ENCODE measurements at regions not wholly inside any gene's neighbourhood (a gene's known extent, or its start where the extent isn't known, plus 50 kb on each side); places are given as distances from the start of the nearest gene placed in this dataset.

DNA sequence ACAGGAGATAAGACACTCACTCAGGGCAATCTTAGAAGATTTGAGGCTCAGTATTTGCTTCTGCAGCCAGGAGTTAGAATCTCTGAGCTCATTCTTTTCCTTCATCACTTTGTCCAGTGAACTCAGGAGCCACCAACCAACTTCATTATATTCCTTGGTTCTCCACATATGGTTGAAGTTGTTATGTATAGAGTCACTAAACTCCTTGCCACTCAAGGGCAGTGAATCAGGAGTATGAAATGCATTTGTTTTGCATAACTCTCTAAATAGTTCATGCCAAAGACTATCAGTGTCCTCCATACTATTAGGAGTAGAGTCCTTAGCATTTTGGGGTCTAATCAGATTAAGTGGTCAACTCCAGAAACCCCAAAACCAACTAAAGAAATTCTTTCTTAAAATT, 150.6 kb downstream of the CCDC59 start:
- DNase-seq (ENCODE audit: low spot score in 2 of 2) (no peak), ATAC-seq (replicated peaks; ENCODE audit: extremely low read depth, poor library complexity, severe bottlenecking) (no peak)
- Mint-ChIP-seq H3K4me1 (no peaks in the 10 kb centered on the region), H3K4me3 (no peak overlapping the region), H3K36me3 (ENCODE audit: insufficient read depth) (no peaks in the 10 kb centered on the region), H3K27me3 (no peaks in the 10 kb centered on the region), H3K9me3 (peaks cover 19% of the 10 kb centered on the region), H3K27ac (ENCODE audit: low read depth) (no peak overlapping the region)

DNA sequence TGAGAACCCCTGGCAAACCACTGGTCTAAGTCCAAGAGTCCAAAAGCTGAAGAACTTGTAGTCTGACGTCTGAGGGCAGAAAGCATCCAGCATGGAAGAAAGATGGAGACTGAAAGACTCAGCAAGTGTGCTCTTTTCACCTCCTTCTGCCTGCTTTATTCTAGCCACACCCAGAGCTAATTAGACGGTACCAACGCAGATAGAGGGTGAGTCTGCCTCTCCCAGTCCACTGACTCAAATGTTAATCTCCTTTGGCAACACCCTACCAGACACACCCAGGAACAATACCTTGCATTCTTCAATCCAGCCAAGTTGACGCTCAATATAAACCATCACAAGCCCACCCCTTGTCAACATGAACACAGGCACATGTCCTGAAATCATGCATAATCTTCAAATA, 155.1 kb downstream of the CCDC59 start:
- Mint-ChIP-seq H3K36me3 (ENCODE audit: insufficient read depth) (no peaks in the 10 kb centered on the region), H3K9me3 (peaks cover 13% of the 10 kb centered on the region), H3K27me3 (no peaks in the 10 kb centered on the region), H3K4me3 (no peak overlapping the region), H3K4me1 (no peaks in the 10 kb centered on the region), H3K27ac (ENCODE audit: low read depth) (no peak overlapping the region)
- ATAC-seq (replicated peaks; ENCODE audit: extremely low read depth, poor library complexity, severe bottlenecking) (no peak), DNase-seq (ENCODE audit: low spot score in 2 of 2) (no peak)

DNA sequence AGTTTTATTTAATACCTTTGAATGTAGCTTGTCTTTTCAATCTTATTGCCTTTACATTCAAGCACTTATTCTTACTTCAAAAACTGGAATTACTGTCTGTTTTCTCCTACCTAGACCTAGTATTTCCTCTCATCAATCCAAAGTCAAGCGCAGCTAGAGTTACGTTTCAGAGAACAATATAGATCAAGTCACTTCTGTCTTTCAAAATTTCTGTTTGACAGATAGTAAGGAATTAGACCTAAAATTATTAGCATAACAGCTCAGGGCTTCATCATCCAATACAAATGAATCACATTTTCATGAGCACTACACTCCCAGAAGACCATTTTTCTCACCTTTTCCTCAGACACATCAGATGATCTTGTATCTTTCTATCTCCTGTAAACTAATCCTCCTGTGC, 170.6 kb downstream of the CCDC59 start:
- Mint-ChIP-seq H3K27me3 (no peaks in the 10 kb centered on the region), H3K4me1 (no peaks in the 10 kb centered on the region), H3K27ac (ENCODE audit: low read depth) (no peak overlapping the region), H3K36me3 (ENCODE audit: insufficient read depth) (no peaks in the 10 kb centered on the region), H3K9me3 (peaks cover 30% of the 10 kb centered on the region), H3K4me3 (no peak overlapping the region)
- no peak for DNase-seq (ENCODE audit: low spot score in 2 of 2)
- ATAC-seq (replicated peaks; ENCODE audit: extremely low read depth, poor library complexity, severe bottlenecking): no peak

DNA sequence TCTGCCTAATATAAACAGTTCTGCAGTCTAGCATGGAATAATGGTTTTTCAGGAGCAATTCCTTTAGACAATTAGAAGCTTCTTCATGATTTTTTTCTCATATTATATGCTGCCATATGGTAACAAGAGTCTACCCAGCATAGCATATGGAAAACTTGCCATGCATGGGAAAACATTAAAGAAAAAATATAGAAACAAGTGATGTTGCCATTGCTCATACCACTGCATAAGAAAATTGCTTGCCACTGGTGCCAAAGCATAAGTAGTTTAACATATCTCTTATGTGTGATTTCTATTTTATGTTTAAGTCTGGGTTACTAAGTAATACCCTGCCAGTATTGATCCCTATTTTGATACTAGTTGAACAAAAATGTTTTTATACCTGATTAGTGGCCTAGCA, 171.2 kb downstream of the CCDC59 start:
- Mint-ChIP-seq H3K27me3 (no peaks in the 10 kb centered on the region), H3K4me3 (no peak overlapping the region), H3K27ac (ENCODE audit: low read depth) (no peak overlapping the region), H3K4me1 (no peaks in the 10 kb centered on the region), H3K9me3 (peaks cover 35% of the 10 kb centered on the region), H3K36me3 (ENCODE audit: insufficient read depth) (no peaks in the 10 kb centered on the region)
- ATAC-seq (replicated peaks; ENCODE audit: extremely low read depth, poor library complexity, severe bottlenecking): no peak
- no peak for DNase-seq (ENCODE audit: low spot score in 2 of 2)

DNA sequence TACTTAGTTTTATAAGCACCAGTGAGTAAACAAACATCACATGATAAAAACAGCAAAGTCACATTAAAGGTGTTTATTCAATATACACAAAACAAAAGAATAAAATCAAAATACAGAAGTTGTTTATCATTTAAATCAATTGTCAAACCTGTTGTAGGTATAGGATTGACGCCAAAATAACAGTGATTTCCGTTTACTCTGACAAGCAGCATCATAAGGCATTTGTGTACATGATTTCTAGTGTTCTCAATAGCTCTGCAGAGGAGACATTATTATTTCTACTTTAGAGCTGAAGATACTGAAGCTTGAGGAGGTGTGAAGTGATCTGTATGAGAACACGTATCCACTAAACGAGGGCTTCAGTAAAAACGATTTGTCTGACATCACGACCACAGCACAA, 171.9 kb downstream of the CCDC59 start:
- H3K4me1 Mint-ChIP-seq: no peaks in the 10 kb centered on the region
- DNase-seq (ENCODE audit: low spot score in 2 of 2) (no peak), ATAC-seq (replicated peaks; ENCODE audit: extremely low read depth, poor library complexity, severe bottlenecking) (no peak)
- no peak overlapping the region for H3K27ac Mint-ChIP-seq (ENCODE audit: low read depth)
- H3K9me3 Mint-ChIP-seq: peaks cover 40% of the 10 kb centered on the region
- no peaks in the 10 kb centered on the region for H3K36me3 Mint-ChIP-seq (ENCODE audit: insufficient read depth)
- H3K4me3 Mint-ChIP-seq: no peak overlapping the region
- no peaks in the 10 kb centered on the region for H3K27me3 Mint-ChIP-seq

DNA sequence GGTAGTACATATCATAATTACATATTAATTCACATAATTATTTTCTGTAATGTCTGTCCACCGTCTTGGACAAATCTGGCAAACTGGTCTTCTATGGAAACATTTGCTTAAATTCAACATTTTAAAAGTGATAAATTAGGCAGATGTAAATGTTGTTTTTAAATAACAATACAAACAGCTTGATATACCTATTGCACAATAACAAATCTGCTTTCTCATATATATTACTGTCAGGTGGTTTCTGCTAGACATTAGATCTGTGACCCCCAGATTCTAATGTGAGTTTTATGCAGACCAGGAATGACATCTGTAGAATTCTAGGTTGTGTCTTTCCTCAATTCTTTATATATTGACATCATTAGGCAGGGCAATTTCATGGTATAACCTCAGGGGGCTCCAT, 173.3 kb downstream of the CCDC59 start:
- no peak overlapping the region for H3K27ac Mint-ChIP-seq (ENCODE audit: low read depth)
- H3K4me1 Mint-ChIP-seq: no peaks in the 10 kb centered on the region
- no peak for ATAC-seq (replicated peaks; ENCODE audit: extremely low read depth, poor library complexity, severe bottlenecking)
- H3K27me3 Mint-ChIP-seq: no peaks in the 10 kb centered on the region
- H3K36me3 Mint-ChIP-seq (ENCODE audit: insufficient read depth): no peaks in the 10 kb centered on the region
- peaks cover 39% of the 10 kb centered on the region for H3K9me3 Mint-ChIP-seq
- H3K4me3 Mint-ChIP-seq: no peak overlapping the region
- DNase-seq (ENCODE audit: low spot score in 2 of 2): no peak

DNA sequence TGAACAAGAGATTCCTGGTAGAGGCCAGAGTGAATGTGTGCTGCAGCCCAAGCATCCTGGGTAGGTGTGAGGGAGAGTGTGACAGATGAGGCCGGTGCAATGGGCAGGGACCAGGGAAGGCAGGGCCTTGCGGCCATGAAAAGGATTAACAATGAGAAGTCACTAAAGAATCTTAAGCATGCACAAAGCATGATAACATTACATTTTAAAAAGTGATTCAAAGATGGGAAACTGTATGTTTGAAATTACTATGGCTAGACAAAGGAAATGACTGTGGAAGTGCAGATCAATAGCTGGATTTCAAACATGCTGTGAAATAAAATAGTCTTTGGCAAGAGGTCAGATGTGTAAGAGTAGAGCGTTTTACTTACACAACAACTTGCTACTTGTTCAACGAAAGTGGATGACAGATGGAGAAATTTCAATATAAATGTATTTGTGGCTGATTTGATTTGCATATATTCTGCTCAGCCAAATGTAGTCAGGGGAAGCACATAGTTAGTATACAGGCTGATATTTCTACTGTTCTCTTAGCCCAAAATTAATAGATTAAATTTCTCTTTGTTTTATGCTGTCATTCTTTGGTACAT, 175.5 kb downstream of the CCDC59 start:
- H3K27ac Mint-ChIP-seq (ENCODE audit: low read depth): no peak overlapping the region
- ATAC-seq (replicated peaks; ENCODE audit: extremely low read depth, poor library complexity, severe bottlenecking): no peak
- no peak overlapping the region for H3K4me3 Mint-ChIP-seq
- peaks cover 29% of the 10 kb centered on the region for H3K9me3 Mint-ChIP-seq
- no peaks in the 10 kb centered on the region for H3K4me1 Mint-ChIP-seq
- no peak for DNase-seq (ENCODE audit: low spot score in 2 of 2)
- H3K27me3 Mint-ChIP-seq: no peaks in the 10 kb centered on the region
- no peaks in the 10 kb centered on the region for H3K36me3 Mint-ChIP-seq (ENCODE audit: insufficient read depth)

DNA sequence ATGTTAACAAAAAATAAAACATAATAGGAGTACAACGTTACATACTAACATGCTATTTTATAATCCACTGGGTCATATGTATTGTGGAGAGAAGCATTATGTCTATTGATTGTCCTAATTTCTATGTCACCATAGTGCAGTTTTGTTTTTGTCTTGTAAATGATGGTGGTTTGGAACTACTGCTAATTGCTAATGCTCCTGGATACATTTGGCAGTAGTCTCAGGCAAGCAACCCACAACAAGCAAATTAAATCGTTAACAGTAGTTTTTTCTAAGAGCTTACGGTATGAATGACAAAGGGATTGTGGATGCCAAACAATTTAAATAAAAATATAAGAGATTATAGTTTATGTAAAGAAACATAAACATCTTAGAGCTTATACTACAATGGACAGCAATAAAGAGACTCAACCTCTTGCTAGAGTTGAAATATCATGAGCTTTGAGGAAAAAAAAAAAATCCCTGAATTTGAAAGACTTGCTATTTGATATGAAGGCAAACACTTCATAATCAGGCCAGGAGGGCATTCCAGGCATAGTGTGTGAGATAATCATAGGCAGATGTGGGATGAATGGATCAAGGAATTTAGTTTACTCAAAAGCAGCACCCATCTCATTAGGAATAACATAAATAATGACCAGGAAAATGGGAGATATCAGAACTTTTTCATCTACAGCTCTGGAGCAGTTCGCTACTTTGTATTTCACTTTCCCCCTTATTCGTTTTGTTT, 181.3 kb downstream of the CCDC59 start:
- H3K9me3 Mint-ChIP-seq: peaks cover 10% of the 10 kb centered on the region
- no peaks in the 10 kb centered on the region for H3K27me3 Mint-ChIP-seq
- H3K27ac Mint-ChIP-seq (ENCODE audit: low read depth): no peak overlapping the region
- H3K4me1 Mint-ChIP-seq: no peaks in the 10 kb centered on the region
- H3K4me3 Mint-ChIP-seq: no peak overlapping the region
- no peak for ATAC-seq (replicated peaks; ENCODE audit: extremely low read depth, poor library complexity, severe bottlenecking)
- no peak for DNase-seq (ENCODE audit: low spot score in 2 of 2)
- H3K36me3 Mint-ChIP-seq (ENCODE audit: insufficient read depth): peaks cover 1% of the 10 kb centered on the region

DNA sequence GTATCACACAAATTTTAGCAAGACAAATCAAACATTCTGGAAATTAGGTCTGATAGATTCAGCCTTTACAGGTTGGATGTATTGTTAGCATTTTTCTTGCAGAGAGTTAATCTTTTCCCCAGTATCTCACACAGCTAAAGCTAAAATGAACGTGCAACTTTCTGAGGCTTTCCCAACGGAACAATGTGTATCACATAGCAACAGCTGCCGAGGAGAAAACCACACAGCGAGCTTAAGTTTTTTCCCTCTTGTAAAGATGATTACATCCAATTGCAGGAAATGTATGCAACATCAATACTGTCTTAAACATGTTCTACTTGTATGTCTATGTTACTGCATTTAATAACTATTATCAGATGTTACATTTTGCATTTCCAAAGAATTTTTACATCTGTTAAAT, 182.2 kb downstream of the CCDC59 start:
- Mint-ChIP-seq H3K27ac (ENCODE audit: low read depth) (no peak overlapping the region), H3K9me3 (peaks cover 8% of the 10 kb centered on the region)

DNA sequence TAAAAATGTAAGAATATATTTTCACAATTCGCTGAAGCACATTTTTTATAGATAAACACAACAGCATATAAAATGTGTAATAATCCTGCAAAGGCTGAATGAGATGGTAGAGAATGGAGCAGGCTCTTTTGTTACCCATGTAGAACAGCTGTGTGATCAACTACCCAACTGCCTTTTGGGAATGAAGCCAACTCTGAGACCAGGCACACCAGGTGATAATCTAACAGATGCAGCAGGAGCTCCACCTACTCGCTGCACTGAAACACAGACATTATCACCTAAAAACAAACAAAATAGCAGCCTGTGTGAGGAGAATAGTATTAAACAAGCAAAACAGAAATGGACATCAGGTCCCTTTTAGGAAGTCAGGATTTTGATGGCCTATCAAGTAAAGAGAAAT, 183.3 kb downstream of the CCDC59 start:
- H3K9me3 Mint-ChIP-seq: peaks cover 14% of the 10 kb centered on the region
- no peak for DNase-seq (ENCODE audit: low spot score in 2 of 2)

More for the DNA sequence above, 182.2 kb downstream of the CCDC59 start:
- DNase-seq (ENCODE audit: low spot score in 2 of 2) (no peak), ATAC-seq (replicated peaks; ENCODE audit: extremely low read depth, poor library complexity, severe bottlenecking) (no peak)
- Mint-ChIP-seq H3K4me3 (no peak overlapping the region), H3K4me1 (no peaks in the 10 kb centered on the region), H3K36me3 (ENCODE audit: insufficient read depth) (peaks cover 1% of the 10 kb centered on the region), H3K27me3 (no peaks in the 10 kb centered on the region)

DNA sequence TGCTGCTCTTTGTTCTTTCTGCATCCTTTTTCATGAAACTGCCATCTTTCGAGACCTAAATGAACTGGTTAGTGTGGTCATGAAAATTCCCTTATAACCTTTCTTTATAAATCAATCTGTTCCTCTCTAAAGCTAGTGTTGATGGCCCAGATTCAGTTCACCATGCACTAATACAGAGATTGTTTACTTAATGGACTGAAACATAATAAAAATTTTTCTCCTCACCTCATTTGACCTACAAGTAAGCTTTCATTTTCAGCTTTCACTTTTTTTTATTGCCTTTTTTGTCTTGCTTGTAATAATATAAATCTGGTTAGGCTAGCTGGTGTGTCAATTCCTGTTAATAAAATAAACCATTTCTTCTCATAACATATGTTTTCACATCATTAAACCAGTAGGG, 183.8 kb downstream of the CCDC59 start:
- H3K27me3 Mint-ChIP-seq: no peaks in the 10 kb centered on the region
- peaks cover 14% of the 10 kb centered on the region for H3K9me3 Mint-ChIP-seq
- DNase-seq (ENCODE audit: low spot score in 2 of 2) (no peak), ATAC-seq (replicated peaks; ENCODE audit: extremely low read depth, poor library complexity, severe bottlenecking) (no peak)
- H3K4me1 Mint-ChIP-seq: no peaks in the 10 kb centered on the region
- no peak overlapping the region for H3K27ac Mint-ChIP-seq (ENCODE audit: low read depth)
- H3K36me3 Mint-ChIP-seq (ENCODE audit: insufficient read depth): peaks cover 1% of the 10 kb centered on the region
- H3K4me3 Mint-ChIP-seq: no peak overlapping the region

More for the DNA sequence above, 183.3 kb downstream of the CCDC59 start:
- peaks cover 1% of the 10 kb centered on the region for H3K36me3 Mint-ChIP-seq (ENCODE audit: insufficient read depth)
- no peaks in the 10 kb centered on the region for H3K27me3 Mint-ChIP-seq
- no peak overlapping the region for H3K4me3 Mint-ChIP-seq
- no peak overlapping the region for H3K27ac Mint-ChIP-seq (ENCODE audit: low read depth)
- H3K4me1 Mint-ChIP-seq: no peaks in the 10 kb centered on the region
- no peak for ATAC-seq (replicated peaks; ENCODE audit: extremely low read depth, poor library complexity, severe bottlenecking)

DNA sequence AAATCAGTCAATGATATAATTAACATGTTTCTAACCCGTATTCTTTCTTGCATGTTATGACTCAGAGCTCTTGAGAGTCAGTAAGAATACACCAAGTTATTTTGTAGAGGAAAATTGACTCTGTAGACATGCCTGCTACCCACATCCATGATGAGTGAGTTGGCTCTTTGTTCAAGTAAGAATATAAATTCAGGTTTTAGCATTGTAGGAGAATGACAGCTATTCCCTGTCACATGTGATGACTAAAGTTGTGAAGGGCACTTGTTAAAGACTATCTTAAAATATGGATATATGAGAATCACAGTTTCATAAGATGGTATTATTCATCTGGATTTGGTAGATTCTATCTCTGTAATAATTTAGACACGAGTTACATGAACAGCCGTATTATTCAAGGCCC, 209.1 kb downstream of the CCDC59 start:
- ATAC-seq (replicated peaks; ENCODE audit: extremely low read depth, poor library complexity, severe bottlenecking) (no peak), DNase-seq (ENCODE audit: low spot score in 2 of 2) (no peak)
- no peaks in the 10 kb centered on the region for H3K36me3 Mint-ChIP-seq (ENCODE audit: insufficient read depth)
- H3K9me3 Mint-ChIP-seq: no peaks in the 10 kb centered on the region
- H3K4me1 Mint-ChIP-seq: no peaks in the 10 kb centered on the region
- no peak overlapping the region for H3K27ac Mint-ChIP-seq (ENCODE audit: low read depth)
- no peaks in the 10 kb centered on the region for H3K27me3 Mint-ChIP-seq
- H3K4me3 Mint-ChIP-seq: no peak overlapping the region

DNA sequence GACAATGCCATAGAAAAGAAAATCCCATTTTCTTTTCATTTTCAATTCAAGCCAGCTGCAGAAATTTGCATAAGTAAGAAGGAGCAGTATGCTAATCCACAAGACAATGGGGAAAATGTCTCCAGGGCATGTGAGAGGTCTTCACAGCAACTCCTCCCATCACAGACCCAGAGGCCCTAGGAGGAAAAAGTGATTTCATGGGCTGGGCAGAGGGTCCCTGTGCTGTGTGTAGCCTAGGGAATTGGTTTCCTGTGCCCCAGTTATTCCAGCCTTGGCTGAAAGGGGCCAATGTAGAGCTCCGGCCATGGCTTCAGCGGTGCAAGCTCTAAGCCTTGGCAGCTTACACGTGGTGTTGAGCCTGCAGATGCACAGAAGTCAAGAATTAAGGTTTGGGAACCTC, 211.4 kb downstream of the CCDC59 start:
- Mint-ChIP-seq H3K27me3 (no peaks in the 10 kb centered on the region), H3K27ac (ENCODE audit: low read depth) (no peak overlapping the region), H3K4me3 (no peak overlapping the region), H3K9me3 (no peaks in the 10 kb centered on the region), H3K4me1 (no peaks in the 10 kb centered on the region), H3K36me3 (ENCODE audit: insufficient read depth) (no peaks in the 10 kb centered on the region)
- DNase-seq (ENCODE audit: low spot score in 2 of 2) (no peak), ATAC-seq (replicated peaks; ENCODE audit: extremely low read depth, poor library complexity, severe bottlenecking) (no peak)
